ENCODE measurements at regions not wholly inside any gene's neighbourhood (a gene's known extent, or its start where the extent isn't known, plus 50 kb on each side); places are given as distances from the start of the nearest gene placed in this dataset.

GRCh38 chr11:15519124-15519791 lies 404.5 kb downstream of the INSC start:
- H3K4me3 Mint-ChIP-seq: no peak overlapping the region
- H3K27me3 Mint-ChIP-seq (ENCODE audit: insufficient read depth): no peaks in the 10 kb centered on the region
- no peak for DNase-seq
- H3K9me3 Mint-ChIP-seq: peaks cover 58% of the 10 kb centered on the region
- no peaks in the 10 kb centered on the region for H3K4me1 Mint-ChIP-seq (ENCODE audit: low read depth)
- TF ChIP-seq, protein P1, sequence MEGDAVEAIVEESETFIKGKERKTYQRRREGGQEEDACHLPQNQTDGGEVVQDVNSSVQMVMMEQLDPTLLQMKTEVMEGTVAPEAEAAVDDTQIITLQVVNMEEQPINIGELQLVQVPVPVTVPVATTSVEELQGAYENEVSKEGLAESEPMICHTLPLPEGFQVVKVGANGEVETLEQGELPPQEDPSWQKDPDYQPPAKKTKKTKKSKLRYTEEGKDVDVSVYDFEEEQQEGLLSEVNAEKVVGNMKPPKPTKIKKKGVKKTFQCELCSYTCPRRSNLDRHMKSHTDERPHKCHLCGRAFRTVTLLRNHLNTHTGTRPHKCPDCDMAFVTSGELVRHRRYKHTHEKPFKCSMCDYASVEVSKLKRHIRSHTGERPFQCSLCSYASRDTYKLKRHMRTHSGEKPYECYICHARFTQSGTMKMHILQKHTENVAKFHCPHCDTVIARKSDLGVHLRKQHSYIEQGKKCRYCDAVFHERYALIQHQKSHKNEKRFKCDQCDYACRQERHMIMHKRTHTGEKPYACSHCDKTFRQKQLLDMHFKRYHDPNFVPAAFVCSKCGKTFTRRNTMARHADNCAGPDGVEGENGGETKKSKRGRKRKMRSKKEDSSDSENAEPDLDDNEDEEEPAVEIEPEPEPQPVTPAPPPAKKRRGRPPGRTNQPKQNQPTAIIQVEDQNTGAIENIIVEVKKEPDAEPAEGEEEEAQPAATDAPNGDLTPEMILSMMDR (IDR thresholded peaks at IDR 0.05): no peak
- 0 out of 2 replicates have a peak, but pooled peaks cover 4% of the 10 kb centered on the region for H3K36me3 Mint-ChIP-seq (ENCODE audit: low read depth)
- no peak overlapping the region for H3K27ac Mint-ChIP-seq

- no peak for DNase-seq
- Mint-ChIP-seq H3K4me1 (ENCODE audit: low read depth) (no peaks in the 10 kb centered on the region), H3K36me3 (ENCODE audit: low read depth) (0 out of 2 replicates have a peak, but pooled peaks cover 4% of the 10 kb centered on the region), H3K27ac (no peak overlapping the region), H3K9me3 (peaks cover 59% of the 10 kb centered on the region), H3K27me3 (ENCODE audit: insufficient read depth) (no peaks in the 10 kb centered on the region), H3K4me3 (no peak overlapping the region)
- TF ChIP-seq, protein P1 (IDR thresholded peaks at IDR 0.05): no peak
These were observed 405.2 kb downstream of the INSC start for GRCh38 chr11:15519911-15520310.

GRCh38 chr11:15523543-15523942 lies 408.8 kb downstream of the INSC start:
- H3K36me3 Mint-ChIP-seq (ENCODE audit: low read depth): peaks cover 9% of the 10 kb centered on the region; the same call in 1 of the 2 replicates
- H3K27me3 Mint-ChIP-seq (ENCODE audit: insufficient read depth): no peaks in the 10 kb centered on the region
- H3K4me1 Mint-ChIP-seq (ENCODE audit: low read depth): no peaks in the 10 kb centered on the region

DNA sequence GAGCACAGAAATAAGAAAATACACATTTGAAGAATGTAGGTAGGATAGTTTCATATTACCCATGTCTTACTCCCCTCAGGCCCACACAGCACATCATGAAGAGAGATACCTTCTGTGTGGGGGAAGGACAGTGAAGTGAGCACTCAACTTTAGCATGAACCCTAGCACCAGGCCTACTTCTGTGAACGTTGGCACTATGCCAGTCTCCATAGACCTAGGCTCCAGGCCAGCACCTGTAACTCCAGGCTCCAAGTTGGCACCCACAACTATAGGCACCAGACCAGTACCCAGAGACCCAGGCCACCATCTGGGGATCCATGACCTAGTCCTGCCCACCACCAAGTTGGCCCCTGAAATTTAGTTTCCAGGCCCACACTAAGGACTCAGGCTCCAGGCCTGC lies 410.9 kb downstream of the INSC start:
- Mint-ChIP-seq H3K27me3 (ENCODE audit: insufficient read depth) (no peaks in the 10 kb centered on the region), H3K36me3 (ENCODE audit: low read depth) (peaks cover 9% of the 10 kb centered on the region; the same call in 1 of the 2 replicates), H3K9me3 (peaks cover 61% of the 10 kb centered on the region), H3K4me1 (ENCODE audit: low read depth) (no peaks in the 10 kb centered on the region), H3K4me3 (no peak overlapping the region), H3K27ac (no peak overlapping the region)
- TF ChIP-seq, protein P1 (IDR thresholded peaks at IDR 0.05): no peak
- no peak for DNase-seq

More at GRCh38 chr11:15523543-15523942, 408.8 kb downstream of the INSC start:
- Mint-ChIP-seq H3K4me3 (no peak overlapping the region), H3K9me3 (peaks cover 68% of the 10 kb centered on the region), H3K27ac (no peak overlapping the region)
- DNase-seq: no peak
- TF ChIP-seq, protein P1 (IDR thresholded peaks at IDR 0.05): no peak

GRCh38 chr11:15526032-15526431 lies 411.3 kb downstream of the INSC start:
- no peaks in the 10 kb centered on the region for H3K4me1 Mint-ChIP-seq (ENCODE audit: low read depth)
- no peaks in the 10 kb centered on the region for H3K27me3 Mint-ChIP-seq (ENCODE audit: insufficient read depth)
- no peak for DNase-seq
- peaks cover 9% of the 10 kb centered on the region; the same call in 1 of the 2 replicates for H3K36me3 Mint-ChIP-seq (ENCODE audit: low read depth)
- TF ChIP-seq, protein P1 (IDR thresholded peaks at IDR 0.05): no peak
- no peak overlapping the region for H3K4me3 Mint-ChIP-seq
- peaks cover 64% of the 10 kb centered on the region for H3K9me3 Mint-ChIP-seq
- no peak overlapping the region for H3K27ac Mint-ChIP-seq

Measured in HFFc6 (cell line).